ENCODE measurements at regions not wholly inside any gene's neighbourhood (a gene's known extent, or its start where the extent isn't known, plus 50 kb on each side); places are given as distances from the start of the nearest gene placed in this dataset.

- no peaks in the 10 kb centered on the region for H4K20me1 ChIP-seq (ENCODE audit: insufficient read depth)
- no peaks in the 10 kb centered on the region for H3K9me2 ChIP-seq
- H2AFZ ChIP-seq (ENCODE audit: low read depth), result no peak overlapping the region
- H3K9me3 ChIP-seq, result no peaks in the 10 kb centered on the region; the same call in 1 of the 2 replicates
- H3K9ac ChIP-seq, result no peak overlapping the region
- H3K27ac ChIP-seq (ENCODE audit: low read depth in 2 of 2, low read length in 1 of 2), result peak overlapping the region; percentile 33 to 100; a peak in 3 of 4 replicates
- no peak overlapping the region for H3K4me2 ChIP-seq
- no peaks in the 10 kb centered on the region for H3K27me3 ChIP-seq (ENCODE audit: insufficient read depth)
- 2% methylated on average over 3 of the region's 3 CpGs for WGBS (ENCODE audit: low lambda C conversion rate)
- TF ChIP-seq RFX5 (IDR thresholded peaks at IDR 0.05; ENCODE audit: low read length) (peak; percentile 40; the same call in 1 of the 2 replicates), MEF2A (IDR thresholded peaks at IDR 0.05; ENCODE audit: borderline replicate concordance, low read depth) (no peak), IRF3 (IDR thresholded peaks at IDR 0.05; ENCODE audit: low read depth, low read length) (no peak), RCOR1 (IDR thresholded peaks at IDR 0.05; ENCODE audit: low read length) (peak; percentile 83), TAF1 (IDR thresholded peaks at IDR 0.05; ENCODE audit: borderline replicate concordance, low read depth, low read length) (no peak), POLR2AphosphoS5 (IDR thresholded peaks at IDR 0.05; ENCODE audit: low read depth, low read length) (0 out of 2 replicates have a peak, but pooled peaks have one; percentile 32), RAD21 (IDR thresholded peaks at IDR 0.05; ENCODE audit: low read length) (peak; percentile 57), TCF12 (IDR thresholded peaks at IDR 0.05) (peak; percentile 16; the same call in 1 of the 2 replicates), EP300 (IDR thresholded peaks at IDR 0.05; ENCODE audit: borderline replicate concordance in 1 of 2, low read depth in 1 of 2, low read length in 1 of 2) (peak in 1 of 2 experiments; percentile 97; a peak in 2 of 4 replicates), GATA2 (CRISPR knock-in tag; IDR thresholded peaks at IDR 0.05) (peak; percentile 83), SIN3A (IDR thresholded peaks at IDR 0.05; ENCODE audit: borderline replicate concordance, low read depth, low read length) (no peak), FOXJ3 (CRISPR knock-in tag; IDR thresholded peaks at IDR 0.05) (peak; percentile 86), CHD2 (IDR thresholded peaks at IDR 0.05; ENCODE audit: low read length, partially characterized antibody) (peak; percentile 74), SMC3 (IDR thresholded peaks at IDR 0.05; ENCODE audit: low read depth, low read length) (0 out of 2 replicates have a peak, but pooled peaks have one; percentile 1)
- peak; percentile 72 for DNase-seq
- H3K79me2 ChIP-seq (ENCODE audit: insufficient read depth), result no peaks in the 10 kb centered on the region
- H3K4me1 ChIP-seq (ENCODE audit: control insufficient read depth in 1 of 2, insufficient read depth in 2 of 2, low read depth in 1 of 2, low read length in 1 of 2), result peaks cover 0 to 19% of the 10 kb centered on the region in 2 experiments; a peak in 2 of 4 replicates
- CTCF ChIA-PET, result interaction anchor here (1.0 kb wide), 1 partner anchor 22 kb away, joined by 3 read pairs; no protein-coding TSS in a partner anchor
- no peaks in the 10 kb centered on the region for H3F3A ChIP-seq (replicated peaks; ENCODE audit: insufficient read depth)
- H3K4me3 ChIP-seq (ENCODE audit: low read depth in 2 of 2, low read length in 1 of 2), result no peak overlapping the region
- peaks cover 0 to 6% of the 10 kb centered on the region in 2 experiments for H3K36me3 ChIP-seq (replicated peaks in 1 of 2; ENCODE audit: control insufficient read depth in 1 of 2, insufficient read depth in 2 of 2, low read length in 1 of 2)
- POLR2A ChIA-PET, result interaction anchor here (0.7 to 2.7 kb wide), 8 partner anchors 32 to 371 kb away, joined by 3 to 14 read pairs (median 4); partner anchors contain the start of gene RWDD3
Measured at GRCh38 chr1:95604771-95605170, 370.8 kb downstream of the RWDD3 start.

GRCh38 chr1:95614197-95614596, 380.2 kb downstream of the RWDD3 start:
- CTCF ChIA-PET, result interaction anchor here (0.6 kb wide), 1 partner anchor 808 kb away, joined by 3 read pairs; no protein-coding TSS in a partner anchor
- no peak for TF ChIP-seq CTCF (IDR thresholded peaks at IDR 0.05)
- TF ChIP-seq REST (IDR thresholded peaks at IDR 0.05; ENCODE audit: low read depth, low read length), result no peak
- TF ChIP-seq NRF1 (IDR thresholded peaks at IDR 0.05; ENCODE audit: low read depth, low read length), result no peak
- TF ChIP-seq TEAD4 (IDR thresholded peaks at IDR 0.05; ENCODE audit: borderline replicate concordance, insufficient read depth), result no peak
- TF ChIP-seq SMC3 (IDR thresholded peaks at IDR 0.05; ENCODE audit: low read depth, low read length), result no peak
- TF ChIP-seq RAD21 (IDR thresholded peaks at IDR 0.05; ENCODE audit: low read length), result no peak
- no peak for TF ChIP-seq EZH2phosphoT487 (IDR thresholded peaks at IDR 0.05; ENCODE audit: borderline replicate concordance, low read depth)
- no peak for TF ChIP-seq GATA2 (CRISPR knock-in tag; IDR thresholded peaks at IDR 0.05)
- no peak for TF ChIP-seq IRF3 (IDR thresholded peaks at IDR 0.05; ENCODE audit: low read depth, low read length)

More at GRCh38 chr1:95614197-95614596, 380.2 kb downstream of the RWDD3 start:
- H4K20me1 ChIP-seq (ENCODE audit: insufficient read depth), result no peaks in the 10 kb centered on the region
- no peaks in the 10 kb centered on the region for H3K27me3 ChIP-seq (ENCODE audit: insufficient read depth)
- H3K36me3 ChIP-seq (replicated peaks in 1 of 2; ENCODE audit: control insufficient read depth in 1 of 2, insufficient read depth in 2 of 2, low read length in 1 of 2), result no peaks in the 10 kb centered on the region
- H3K4me3 ChIP-seq (ENCODE audit: low read depth in 2 of 2, low read length in 1 of 2), result no peak overlapping the region
- no peaks in the 10 kb centered on the region for H3K79me2 ChIP-seq (ENCODE audit: insufficient read depth)
- H3K9me3 ChIP-seq, result no peaks in the 10 kb centered on the region
- no peak overlapping the region; a peak in 1 of 4 replicates for H3K27ac ChIP-seq (ENCODE audit: low read depth in 2 of 2, low read length in 1 of 2)
- 65% methylated on average over 2 of the region's 5 CpGs for WGBS (ENCODE audit: low lambda C conversion rate)
- no peak for DNase-seq
- no peak overlapping the region for H3K9ac ChIP-seq
- no peak overlapping the region for H3K4me2 ChIP-seq
- POLR2A ChIA-PET, result no interaction called here
- no peaks in the 10 kb centered on the region for H3K9me2 ChIP-seq
- no peaks in the 10 kb centered on the region; a peak in 1 of 4 replicates for H3K4me1 ChIP-seq (ENCODE audit: control insufficient read depth in 1 of 2, insufficient read depth in 2 of 2, low read depth in 1 of 2, low read length in 1 of 2)
- no peak overlapping the region for H2AFZ ChIP-seq (ENCODE audit: low read depth)
- no peaks in the 10 kb centered on the region for H3F3A ChIP-seq (replicated peaks; ENCODE audit: insufficient read depth)

Measured in SK-N-SH (cell line).